Left lung (tissue), 4 donors: ENCODE measurements at regions not wholly inside any gene's neighbourhood (a gene's known extent, or its start where the extent isn't known, plus 50 kb on each side); places are given as distances from the start of the nearest gene placed in this dataset.

ENCODE experiments used
- ATAC-seq: fragments of 200-7000 bp; cut with Tn5 transposase; one replicate; pipeline ENCODE4 v1.9.1; 2020; ENCODE audit warnings: moderate library complexity
- DNase-seq, 4 donors: peaks; one replicate each; pipeline ENCODE4 v3.0.0-alpha.2; 2013 to 2020
- H3K27ac ChIP-seq, 2 donors: fragments of 200-600 bp; sonication (generic) in 1 of 2; one replicate each; pipeline versions ENCODE4 v1.5.0 to v1.8.0; 2020 to 2021
- H3K27me3 ChIP-seq, 2 donors: fragments of 200-600 bp; sonication (generic) in 1 of 2; one replicate each; pipeline versions ENCODE4 v1.5.0 to v1.8.0; 2020 to 2021
- H3K36me3 ChIP-seq, 2 donors: fragments of 200-600 bp; sonication (generic) in 1 of 2; one replicate each; pipeline versions ENCODE4 v1.5.0 to v1.8.0; 2020 to 2021
- H3K4me1 ChIP-seq, 2 donors: fragments of 200-600 bp; one replicate each; pipeline ENCODE4 v1.8.0; 2021
- H3K4me3 ChIP-seq, 2 donors: fragments of 200-600 bp; sonication (generic) in 1 of 2; one replicate each; pipeline versions ENCODE4 v1.5.0 to v1.8.0; 2020 to 2021; ENCODE audit warnings: mild to moderate bottlenecking in 1 of 2
- H3K9me3 ChIP-seq, 2 donors: fragments of 200-600 bp; sonication (generic) in 1 of 2; one replicate each; pipeline versions ENCODE4 v1.5.0 to v1.8.0; 2020 to 2021
- CTCF ChIP-seq, 2 donors: fragments of 200-600 bp; sonication (generic) in 1 of 2; IDR thresholded peaks; one replicate each; pipeline versions ENCODE4 v1.5.0 to v1.8.0; 2021; ENCODE audit warnings: antibody characterized with exemption in 2 of 2
- intact Hi-C, 2 donors: fragments of 100-400 bp; cut with DNase I; formaldehyde crosslinking; loops; one replicate each; pipeline versions ENCODE4 v1.11.2 to v1.14.2; 2022
- donor health status: DM: no; HTN: yes; CAD: no.
- donor health status: DM: no; HTN: no; CAD: no.

GRCh38 chr2:235149240-235149659, 197.4 kb downstream of the SH3BP4 start:
- ATAC-seq = no peak

GRCh38 chr2:235149736-235150135, 197.9 kb downstream of the SH3BP4 start:
- intact Hi-C loops = no loop called here
- H3K27ac ChIP-seq = no peak overlapping the region
- H3K36me3 ChIP-seq = no peaks in the 10 kb centered on the region
- no peaks in the 10 kb centered on the region for H3K9me3 ChIP-seq
- TF ChIP-seq CTCF (IDR thresholded peaks at IDR 0.05) = no peak
- ATAC-seq (no peak), DNase-seq (no peak)
- no peak overlapping the region for H3K4me3 ChIP-seq
- no peaks in the 10 kb centered on the region for H3K4me1 ChIP-seq
- H3K27me3 ChIP-seq = no peaks in the 10 kb centered on the region

More at GRCh38 chr2:235149240-235149659, 197.4 kb downstream of the SH3BP4 start:
- no peak overlapping the region for H3K27ac ChIP-seq
- intact Hi-C loops = no loop called here
- H3K4me3 ChIP-seq = no peak overlapping the region
- no peaks in the 10 kb centered on the region for H3K36me3 ChIP-seq
- H3K4me1 ChIP-seq = no peaks in the 10 kb centered on the region
- DNase-seq = no peak
- no peaks in the 10 kb centered on the region for H3K9me3 ChIP-seq
- H3K27me3 ChIP-seq = no peaks in the 10 kb centered on the region
- TF ChIP-seq CTCF (IDR thresholded peaks at IDR 0.05) = no peak

- intact Hi-C loops = no loop called here
- Histone ChIP-seq H3K27me3 (no peaks in the 10 kb centered on the region), H3K36me3 (no peaks in the 10 kb centered on the region), H3K4me3 (no peak overlapping the region), H3K4me1 (no peaks in the 10 kb centered on the region), H3K9me3 (no peaks in the 10 kb centered on the region), H3K27ac (no peak overlapping the region)
- no peak for TF ChIP-seq CTCF (IDR thresholded peaks at IDR 0.05)
- DNase-seq (no peak), ATAC-seq (no peak)
These were observed 199.3 kb downstream of the SH3BP4 start for GRCh38 chr2:235151152-235151551.

GRCh38 chr2:235155163-235155562, 203.3 kb downstream of the SH3BP4 start:
- intact Hi-C loops = no loop called here
- DNase-seq (no peak), ATAC-seq (no peak)
- H3K36me3 ChIP-seq = no peaks in the 10 kb centered on the region
- no peak overlapping the region for H3K27ac ChIP-seq
- no peak overlapping the region for H3K4me3 ChIP-seq
- H3K27me3 ChIP-seq = no peaks in the 10 kb centered on the region
- no peaks in the 10 kb centered on the region for H3K4me1 ChIP-seq
- H3K9me3 ChIP-seq = no peaks in the 10 kb centered on the region
- no peak for TF ChIP-seq CTCF (IDR thresholded peaks at IDR 0.05)

- ATAC-seq (no peak), DNase-seq (no peak)
- Histone ChIP-seq H3K27ac (no peak overlapping the region), H3K36me3 (no peaks in the 10 kb centered on the region), H3K4me3 (no peak overlapping the region), H3K9me3 (no peaks in the 10 kb centered on the region), H3K4me1 (no peaks in the 10 kb centered on the region), H3K27me3 (no peaks in the 10 kb centered on the region)
- intact Hi-C loops = no loop called here
- TF ChIP-seq CTCF (IDR thresholded peaks at IDR 0.05) = no peak
These were observed 204.2 kb downstream of the SH3BP4 start for GRCh38 chr2:235156055-235156454.
